Esophagus muscularis mucosa (tissue), 4 donors: ENCODE measurements at regions not wholly inside any gene's neighbourhood (a gene's known extent, or its start where the extent isn't known, plus 50 kb on each side); places are given as distances from the start of the nearest gene placed in this dataset.

Experiments
- DNase-seq: peaks from one replicate; pipeline ENCODE4 v3.0.0-alpha.2; 2017; ENCODE audit errors: extremely low spot score
- H3K27ac ChIP-seq, 4 donors: fragments of 200-600 bp; sonication (generic); replicated peaks in 1 of 4; 1 replicate in 3 of 4; 2 replicates in 1 of 4; pipeline ENCODE4 v1.5.1; 2016 to 2019; ENCODE audit warnings: mild to moderate bottlenecking in 1 of 4
- H3K27me3 ChIP-seq, 4 donors: fragments of 200-600 bp; sonication (generic); one replicate each; pipeline versions ENCODE4 v1.5.1 to v1.6.0; 2016 to 2019
- H3K36me3 ChIP-seq, 4 donors: fragments of 200-600 bp; sonication (generic); one replicate each; pipeline ENCODE4 v1.5.1; 2016 to 2019
- H3K4me1 ChIP-seq, 4 donors: fragments of 200-600 bp; sonication (generic); one replicate each; pipeline ENCODE4 v1.5.1; 2016 to 2019
- H3K4me3 ChIP-seq, 4 donors: fragments of 200-600 bp; sonication (generic); 1 replicate in 2 of 4; 2 replicates in 2 of 4; pipeline ENCODE4 v1.5.1; 2016 to 2019; ENCODE audit warnings: mild to moderate bottlenecking in 4 of 4, moderate library complexity in 1 of 4
- H3K9me3 ChIP-seq, 4 donors: fragments of 200-600 bp; sonication (generic); 1 replicate in 3 of 4; 2 replicates in 1 of 4; pipeline ENCODE4 v1.5.1; 2016 to 2019
- EP300 ChIP-seq: sonication (generic); formaldehyde crosslinking; IDR thresholded peaks from one replicate; pipeline ENCODE4 v1.6.1; 2017; ENCODE audit warnings: antibody characterized with exemption
- POLR2A ChIP-seq: fragments of 450-650 bp; IDR thresholded peaks from one replicate; pipeline ENCODE4 v1.6.1; 2017; ENCODE audit warnings: antibody characterized with exemption, moderate library complexity, mild to moderate bottlenecking, low read depth
- POLR2AphosphoS5 ChIP-seq, 2 donors: sonication (generic); formaldehyde crosslinking; IDR thresholded peaks; one replicate each; pipeline ENCODE4 v1.6.1; 2017; ENCODE audit warnings: antibody characterized with exemption in 2 of 2
- WGBS: methylation state at CpG from one replicate; pipeline ENCODE4 v1.1.5; 2018; 5-methylcytosine and 5-hydroxymethylcytosine counted together
- intact Hi-C: fragments of 100-400 bp; cut with DNase I; formaldehyde crosslinking; loops from one replicate; pipeline ENCODE4 v1.15.1; 2023
- TF ChIP-seq, protein P1 (sequence below), 3 experiments: fragments of 200-600 bp in 2 of 3; fragments of 450-650 bp in 1 of 3; sonication (generic) in 2 of 3; IDR thresholded peaks; one replicate each; pipeline ENCODE4 v1.5.1; 2017 to 2019; ENCODE audit warnings: antibody characterized with exemption in 3 of 3, mild to moderate bottlenecking in 2 of 3, moderate library complexity in 1 of 3

DNA sequence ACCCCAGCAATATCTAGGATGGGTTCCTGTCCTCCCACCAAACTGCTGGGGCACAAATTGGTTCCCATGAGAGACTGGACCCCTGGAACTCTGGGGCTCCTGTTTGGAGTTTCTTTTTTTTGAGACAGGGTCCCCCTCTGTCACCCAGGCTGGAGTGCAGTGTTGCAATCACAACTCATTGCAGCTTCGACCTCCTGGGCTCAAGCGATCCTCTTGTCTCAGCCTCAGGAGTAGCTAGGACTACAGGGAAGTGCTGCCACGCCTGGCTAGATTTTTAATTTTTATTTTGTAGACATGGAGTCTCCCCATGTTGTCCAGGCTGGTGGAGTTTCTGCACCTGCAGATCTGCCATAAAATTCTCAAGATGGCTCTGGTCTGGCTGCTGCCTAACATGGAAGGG, 56.3 kb upstream of the BRD7 start:
- Histone ChIP-seq H3K36me3 (no peaks in the 10 kb centered on the region), H3K27me3 (peaks cover 0 to 9% (median 0%) of the 10 kb centered on the region in 4 donors), H3K4me1 (no peaks in the 10 kb centered on the region), H3K9me3 (peaks cover 0 to 2% (median 0%) of the 10 kb centered on the region in 4 donors), H3K27ac (no peak overlapping the region), H3K4me3 (no peak overlapping the region)
- TF ChIP-seq POLR2AphosphoS5 (IDR thresholded peaks at IDR 0.05) (no peak), POLR2A (no peak), EP300 (no peak)
- TF ChIP-seq, protein P1, sequence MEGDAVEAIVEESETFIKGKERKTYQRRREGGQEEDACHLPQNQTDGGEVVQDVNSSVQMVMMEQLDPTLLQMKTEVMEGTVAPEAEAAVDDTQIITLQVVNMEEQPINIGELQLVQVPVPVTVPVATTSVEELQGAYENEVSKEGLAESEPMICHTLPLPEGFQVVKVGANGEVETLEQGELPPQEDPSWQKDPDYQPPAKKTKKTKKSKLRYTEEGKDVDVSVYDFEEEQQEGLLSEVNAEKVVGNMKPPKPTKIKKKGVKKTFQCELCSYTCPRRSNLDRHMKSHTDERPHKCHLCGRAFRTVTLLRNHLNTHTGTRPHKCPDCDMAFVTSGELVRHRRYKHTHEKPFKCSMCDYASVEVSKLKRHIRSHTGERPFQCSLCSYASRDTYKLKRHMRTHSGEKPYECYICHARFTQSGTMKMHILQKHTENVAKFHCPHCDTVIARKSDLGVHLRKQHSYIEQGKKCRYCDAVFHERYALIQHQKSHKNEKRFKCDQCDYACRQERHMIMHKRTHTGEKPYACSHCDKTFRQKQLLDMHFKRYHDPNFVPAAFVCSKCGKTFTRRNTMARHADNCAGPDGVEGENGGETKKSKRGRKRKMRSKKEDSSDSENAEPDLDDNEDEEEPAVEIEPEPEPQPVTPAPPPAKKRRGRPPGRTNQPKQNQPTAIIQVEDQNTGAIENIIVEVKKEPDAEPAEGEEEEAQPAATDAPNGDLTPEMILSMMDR (IDR thresholded peaks at IDR 0.05): no peak
- 89% methylated on average over 3 of the region's 3 CpGs for WGBS
- intact Hi-C loops: no loop called here
- DNase-seq: peak; percentile 80

DNA sequence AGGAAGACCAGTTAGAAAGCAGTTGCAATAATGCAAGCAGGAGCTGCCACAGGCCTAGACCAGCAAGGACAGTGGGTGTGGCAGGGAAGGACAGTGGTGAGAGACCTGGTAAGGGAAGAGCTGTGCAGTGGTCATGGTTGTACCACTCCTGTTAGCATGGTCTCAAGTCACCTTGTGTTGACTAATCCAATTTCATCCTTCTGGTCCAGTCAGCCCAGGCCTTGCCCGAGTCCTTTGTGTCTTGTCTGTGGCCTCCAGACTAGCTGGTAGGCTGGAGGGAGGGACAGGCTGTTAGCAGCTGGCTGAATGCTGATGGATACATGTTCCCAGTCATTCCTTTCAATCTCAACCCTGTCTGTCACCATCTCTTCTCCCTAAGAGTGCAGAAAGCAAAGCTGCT, 54.1 kb upstream of the BRD7 start:
- Histone ChIP-seq H3K27ac (no peak overlapping the region), H3K27me3 (peaks cover 0 to 9% (median 0%) of the 10 kb centered on the region in 4 donors), H3K4me1 (no peaks in the 10 kb centered on the region), H3K4me3 (no peak overlapping the region), H3K9me3 (peaks cover 0 to 23% (median 17%) of the 10 kb centered on the region in 4 donors), H3K36me3 (no peaks in the 10 kb centered on the region)
- TF ChIP-seq POLR2A (no peak), POLR2AphosphoS5 (IDR thresholded peaks at IDR 0.05) (no peak), EP300 (no peak)
- TF ChIP-seq, protein P1 (IDR thresholded peaks at IDR 0.05): no peak
- intact Hi-C loops: no loop called here
- WGBS: 75% methylated on average over 1 of the region's 1 CpG
- peak; percentile 74 for DNase-seq

DNA sequence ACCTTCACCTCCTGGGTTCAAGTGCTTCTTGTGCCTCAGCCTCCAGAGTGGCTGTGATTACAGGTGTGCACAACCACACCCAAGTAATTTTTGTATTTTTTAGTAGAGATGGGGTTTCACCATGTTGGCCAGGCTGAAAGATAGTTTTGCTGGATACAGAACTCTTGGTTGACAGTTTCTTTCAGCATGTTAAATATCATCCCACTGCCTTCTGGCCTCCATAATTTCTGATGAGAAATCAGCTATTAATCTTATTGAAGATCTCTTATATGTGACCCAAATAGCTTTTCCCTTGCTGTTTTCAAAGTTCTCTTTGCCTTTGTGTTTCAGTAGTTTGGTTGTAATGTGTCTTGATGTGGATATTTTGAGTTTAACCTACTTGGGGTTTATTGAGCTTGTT, 50.3 kb upstream of the BRD7 start:
- TF ChIP-seq, protein P1 (IDR thresholded peaks at IDR 0.05): no peak
- TF ChIP-seq POLR2AphosphoS5 (IDR thresholded peaks at IDR 0.05) (no peak), EP300 (no peak), POLR2A (no peak)
- Histone ChIP-seq H3K9me3 (peaks cover 0 to 50% (median 38%) of the 10 kb centered on the region in 4 donors), H3K27me3 (no peaks in the 10 kb centered on the region)

More for the DNA sequence above, 50.3 kb upstream of the BRD7 start:
- DNase-seq: no peak
- Histone ChIP-seq H3K4me1 (no peaks in the 10 kb centered on the region), H3K36me3 (no peaks in the 10 kb centered on the region), H3K4me3 (no peak overlapping the region), H3K27ac (no peak overlapping the region)
- intact Hi-C loops: no loop called here
